AG04450 (cell line): ENCODE measurements at regions not wholly inside any gene's neighbourhood (a gene's known extent, or its start where the extent isn't known, plus 50 kb on each side); places are given as distances from the start of the nearest gene placed in this dataset.

Experiments
- CTCF ChIA-PET: fragments of 300-600, 350-600 bp; formaldehyde crosslinking; extraction: SDS; loops from one replicate; lab custom pipeline; 2022; ENCODE audit warnings: antibody characterized with exemption, inconsistent platforms; lab: Charles Lee
- POLR2A ChIA-PET: fragments of 350-600 bp; formaldehyde crosslinking; extraction: SDS; loops from one replicate; lab custom pipeline; 2021; ENCODE audit warnings: antibody characterized with exemption, inconsistent platforms; lab: Yijun Ruan, JAX
- DNase-seq: peaks from one replicate; pipeline ENCODE4 v3.0.0-alpha.2; 2011; ENCODE audit warnings: low read depth, low spot score
- H3K27ac ChIP-seq: one replicate; pipeline ENCODE4 v1.5.1; 2012; ENCODE audit warnings: low read depth, low read length, control low read depth
- H3K27me3 ChIP-seq: one replicate; pipeline ENCODE4 v1.6.0; 2012; ENCODE audit warnings: low read length; ENCODE audit not compliant: control insufficient read depth, insufficient read depth
- H3K4me3 ChIP-seq: 2 replicates; pipeline ENCODE4 v1.5.1; 2011; ENCODE audit warnings: mild to moderate bottlenecking, low read depth, low read length, control low read depth
- H3K9me3 ChIP-seq: 2 replicates; pipeline ENCODE4 v1.5.1; 2012; ENCODE audit warnings: low read length; ENCODE audit not compliant: control insufficient read depth, insufficient read depth
- CTCF ChIP-seq: IDR thresholded peaks from 2 replicates; pipeline ENCODE4 v1.5.1; 2011; ENCODE audit warnings: low read depth, low read length, control low read depth, inconsistent platforms

GRCh38 chr18:39113790-39114189, 1548.2 kb upstream of the CELF4 start:
- Histone ChIP-seq H3K4me3 (no peak overlapping the region), H3K27me3 (no peaks in the 10 kb centered on the region), H3K9me3 (no peaks in the 10 kb centered on the region), H3K27ac (no peak overlapping the region)
- DNase-seq = no peak
- ChIA-PET CTCF (no interaction called here), POLR2A (no interaction called here)
- no peak for TF ChIP-seq CTCF

DNA sequence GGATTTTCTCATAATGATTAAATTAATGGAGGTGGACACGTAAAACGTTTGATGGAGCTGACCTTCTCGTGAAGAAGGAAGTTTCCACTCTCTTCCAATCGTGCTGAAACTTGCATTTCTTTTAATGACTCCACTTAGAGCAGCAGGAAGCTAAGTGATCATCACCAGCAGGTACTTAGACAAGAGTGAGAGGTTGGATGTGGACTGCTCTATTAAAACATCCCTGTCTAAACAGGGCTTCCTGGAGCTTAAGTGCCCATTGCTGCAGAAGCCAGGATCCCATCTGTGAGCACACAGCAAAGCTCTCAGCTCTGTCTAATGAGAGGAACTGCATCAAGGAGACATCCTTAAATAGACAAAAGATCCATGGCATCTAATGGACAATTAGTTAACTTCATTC, 1539.5 kb upstream of the CELF4 start:
- Histone ChIP-seq H3K27ac (no peak overlapping the region), H3K9me3 (no peaks in the 10 kb centered on the region), H3K27me3 (no peaks in the 10 kb centered on the region), H3K4me3 (no peak overlapping the region)
- CTCF ChIA-PET = no interaction called here
- POLR2A ChIA-PET = no interaction called here
- DNase-seq = no peak
- no peak for TF ChIP-seq CTCF

- no peak overlapping the region for H3K4me3 ChIP-seq
- no peak for TF ChIP-seq CTCF
- H3K27me3 ChIP-seq = no peaks in the 10 kb centered on the region
- no peaks in the 10 kb centered on the region for H3K9me3 ChIP-seq
- CTCF ChIA-PET = no interaction called here
- H3K27ac ChIP-seq = no peak overlapping the region
- POLR2A ChIA-PET = no interaction called here
- no peak for DNase-seq
Observed at GRCh38 chr18:39072970-39073369, 1507.4 kb upstream of the CELF4 start.

GRCh38 chr18:39062426-39062825, 1496.8 kb upstream of the CELF4 start:
- ChIA-PET POLR2A (no interaction called here), CTCF (no interaction called here)
- no peak for DNase-seq
- no peaks in the 10 kb centered on the region for H3K27me3 ChIP-seq
- no peaks in the 10 kb centered on the region for H3K9me3 ChIP-seq
- H3K27ac ChIP-seq = no peak overlapping the region
- no peak for TF ChIP-seq CTCF
- H3K4me3 ChIP-seq = no peak overlapping the region

- no peak for TF ChIP-seq CTCF
- ChIA-PET CTCF (no interaction called here), POLR2A (no interaction called here)
- H3K4me3 ChIP-seq = no peak overlapping the region
- no peaks in the 10 kb centered on the region for H3K9me3 ChIP-seq
- no peaks in the 10 kb centered on the region for H3K27me3 ChIP-seq
- H3K27ac ChIP-seq = no peak overlapping the region
- DNase-seq = no peak
Observed at GRCh38 chr18:39058386-39059000, 1492.9 kb upstream of the CELF4 start.
